ENCODE measurements at regions not wholly inside any gene's neighbourhood (a gene's known extent, or its start where the extent isn't known, plus 50 kb on each side); places are given as distances from the start of the nearest gene placed in this dataset.

DNA sequence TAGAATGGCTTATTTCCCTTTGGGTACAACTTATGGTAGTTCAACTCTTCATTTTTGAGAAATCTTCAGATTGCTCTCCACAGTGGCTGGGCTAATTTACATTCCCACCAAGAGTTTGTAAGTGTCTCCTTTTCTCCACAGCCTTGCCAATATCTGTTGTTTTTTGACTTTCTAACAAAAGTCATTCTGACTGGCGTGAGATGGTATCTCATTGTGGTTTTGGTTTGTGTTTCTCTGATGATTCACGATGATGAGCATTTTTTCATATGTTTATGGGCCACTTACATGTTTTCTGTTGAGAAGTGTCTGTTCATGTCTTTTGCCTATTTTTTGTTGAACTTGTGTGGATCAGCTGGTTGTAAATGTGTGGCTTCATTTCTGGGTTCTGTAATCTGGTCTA is 871.0 kb downstream of the EPHA4 start:
- H3K4me3 ChIP-seq (replicated peaks; ENCODE audit: low read depth, low read length) = no peak overlapping the region
- TF ChIP-seq, protein P1, sequence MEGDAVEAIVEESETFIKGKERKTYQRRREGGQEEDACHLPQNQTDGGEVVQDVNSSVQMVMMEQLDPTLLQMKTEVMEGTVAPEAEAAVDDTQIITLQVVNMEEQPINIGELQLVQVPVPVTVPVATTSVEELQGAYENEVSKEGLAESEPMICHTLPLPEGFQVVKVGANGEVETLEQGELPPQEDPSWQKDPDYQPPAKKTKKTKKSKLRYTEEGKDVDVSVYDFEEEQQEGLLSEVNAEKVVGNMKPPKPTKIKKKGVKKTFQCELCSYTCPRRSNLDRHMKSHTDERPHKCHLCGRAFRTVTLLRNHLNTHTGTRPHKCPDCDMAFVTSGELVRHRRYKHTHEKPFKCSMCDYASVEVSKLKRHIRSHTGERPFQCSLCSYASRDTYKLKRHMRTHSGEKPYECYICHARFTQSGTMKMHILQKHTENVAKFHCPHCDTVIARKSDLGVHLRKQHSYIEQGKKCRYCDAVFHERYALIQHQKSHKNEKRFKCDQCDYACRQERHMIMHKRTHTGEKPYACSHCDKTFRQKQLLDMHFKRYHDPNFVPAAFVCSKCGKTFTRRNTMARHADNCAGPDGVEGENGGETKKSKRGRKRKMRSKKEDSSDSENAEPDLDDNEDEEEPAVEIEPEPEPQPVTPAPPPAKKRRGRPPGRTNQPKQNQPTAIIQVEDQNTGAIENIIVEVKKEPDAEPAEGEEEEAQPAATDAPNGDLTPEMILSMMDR (IDR thresholded peaks at IDR 0.05; ENCODE audit: low read depth, low read length, missing control alignments) = no peak
- no peak for DNase-seq (ENCODE audit: extremely low read depth, low read depth)

DNA sequence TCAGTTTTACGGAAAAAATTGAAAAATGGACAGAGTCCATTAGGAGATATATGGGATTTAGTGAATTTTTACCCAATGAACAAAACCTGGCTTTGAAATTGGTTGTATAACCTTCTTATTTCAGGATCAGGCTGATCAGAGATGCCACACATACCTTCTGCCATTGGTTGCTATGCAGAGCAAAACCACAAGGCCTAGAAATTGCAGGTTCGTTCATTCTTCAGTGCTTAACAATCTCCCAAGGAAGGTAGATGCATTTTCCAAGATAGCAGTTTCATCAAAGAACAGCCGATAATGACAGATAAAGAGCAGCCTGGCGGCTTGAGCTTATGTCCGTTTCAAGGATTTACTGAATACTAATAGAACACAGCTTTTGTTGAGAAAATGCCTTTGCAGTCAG is 868.8 kb downstream of the EPHA4 start:
- DNase-seq (ENCODE audit: extremely low read depth, low read depth) = no peak
- no peak overlapping the region for H3K4me3 ChIP-seq (replicated peaks; ENCODE audit: low read depth, low read length)
- TF ChIP-seq, protein P1 (IDR thresholded peaks at IDR 0.05; ENCODE audit: low read depth, low read length, missing control alignments) = no peak

DNA sequence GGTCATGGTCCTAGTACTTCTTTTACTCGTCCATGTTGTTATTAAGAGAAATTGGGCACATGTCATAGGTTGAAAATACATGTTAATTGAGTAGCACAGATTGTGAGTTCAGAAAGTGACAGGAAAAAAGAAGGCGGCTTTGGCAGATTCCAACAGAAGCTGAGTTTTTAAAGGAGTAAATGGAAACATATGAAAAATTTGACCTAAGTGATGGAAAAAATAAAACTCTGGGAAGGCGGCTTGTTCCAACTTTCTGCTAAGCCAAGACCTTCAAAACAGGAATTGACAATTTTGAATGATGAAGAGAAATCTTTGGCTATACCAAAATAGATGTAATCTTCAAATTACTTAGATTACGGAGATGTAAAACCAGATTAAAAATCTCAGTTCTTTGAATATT is 868.0 kb downstream of the EPHA4 start:
- TF ChIP-seq, protein P1 (IDR thresholded peaks at IDR 0.05; ENCODE audit: low read depth, low read length, missing control alignments) = no peak
- no peak for DNase-seq (ENCODE audit: extremely low read depth, low read depth)
- H3K4me3 ChIP-seq (replicated peaks; ENCODE audit: low read depth, low read length) = no peak overlapping the region

DNA sequence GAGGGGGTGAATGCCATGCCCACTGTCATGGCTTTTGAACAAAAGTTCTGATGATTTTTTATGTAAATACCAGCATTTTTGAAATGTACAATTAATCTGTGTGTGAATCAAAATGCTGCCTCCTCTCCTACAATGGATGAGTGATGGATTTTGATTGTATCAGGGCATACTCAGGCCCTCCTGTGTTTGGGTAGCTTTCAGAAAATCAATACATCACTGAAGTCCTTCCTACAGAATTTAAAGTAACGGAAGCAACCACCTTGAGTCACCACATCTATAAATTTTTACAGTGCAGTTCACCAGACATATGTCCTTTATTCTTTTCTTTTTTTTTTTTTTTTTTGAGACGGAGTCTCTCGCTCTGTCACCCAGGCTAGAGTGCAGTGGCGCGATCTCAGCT is 867.3 kb downstream of the EPHA4 start:
- TF ChIP-seq, protein P1 (IDR thresholded peaks at IDR 0.05; ENCODE audit: low read depth, low read length, missing control alignments) = no peak
- no peak overlapping the region for H3K4me3 ChIP-seq (replicated peaks; ENCODE audit: low read depth, low read length)
- no peak for DNase-seq (ENCODE audit: extremely low read depth, low read depth)

DNA sequence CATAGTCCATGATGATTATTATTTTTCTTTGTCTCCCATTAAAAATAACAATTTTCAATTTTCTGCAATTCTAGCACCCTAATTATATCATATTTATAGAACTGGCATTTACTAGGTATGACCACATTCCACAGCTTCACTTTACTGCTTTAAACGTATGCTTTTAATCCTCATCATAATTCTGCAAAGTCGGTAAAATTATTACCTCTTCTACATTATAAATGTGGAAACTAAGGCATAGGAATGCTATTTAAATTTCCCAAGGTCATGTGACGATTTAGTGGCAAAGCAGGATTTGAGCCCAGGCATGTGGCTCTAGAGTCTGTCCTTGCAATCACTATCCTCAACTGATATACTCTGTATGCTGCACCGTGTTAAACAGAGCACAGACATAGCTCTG is 866.4 kb downstream of the EPHA4 start:
- TF ChIP-seq, protein P1 (IDR thresholded peaks at IDR 0.05; ENCODE audit: low read depth, low read length, missing control alignments) = no peak
- DNase-seq (ENCODE audit: extremely low read depth, low read depth) = no peak
- no peak overlapping the region for H3K4me3 ChIP-seq (replicated peaks; ENCODE audit: low read depth, low read length)

DNA sequence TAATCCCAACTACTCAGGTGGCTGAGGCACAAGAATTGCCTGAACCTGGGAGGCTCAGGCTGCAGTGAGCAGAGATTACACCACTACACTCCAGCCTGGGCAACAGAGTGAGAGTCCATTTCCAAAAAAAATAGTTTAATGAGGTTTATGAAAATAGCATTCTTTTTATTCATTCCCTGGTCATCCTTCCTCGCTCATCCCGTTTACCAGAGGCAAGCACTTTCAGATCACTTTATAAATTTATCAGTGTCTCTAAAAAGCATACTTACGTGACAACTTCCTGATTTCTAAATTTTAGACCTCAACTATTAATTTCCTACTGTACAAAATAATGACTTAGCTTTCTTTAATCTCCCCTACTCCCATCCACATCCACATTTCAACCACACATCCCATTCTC is 864.8 kb downstream of the EPHA4 start:
- DNase-seq (ENCODE audit: extremely low read depth, low read depth) = no peak
- TF ChIP-seq, protein P1 (IDR thresholded peaks at IDR 0.05; ENCODE audit: low read depth, low read length, missing control alignments) = no peak
- H3K4me3 ChIP-seq (replicated peaks; ENCODE audit: low read depth, low read length) = no peak overlapping the region

DNA sequence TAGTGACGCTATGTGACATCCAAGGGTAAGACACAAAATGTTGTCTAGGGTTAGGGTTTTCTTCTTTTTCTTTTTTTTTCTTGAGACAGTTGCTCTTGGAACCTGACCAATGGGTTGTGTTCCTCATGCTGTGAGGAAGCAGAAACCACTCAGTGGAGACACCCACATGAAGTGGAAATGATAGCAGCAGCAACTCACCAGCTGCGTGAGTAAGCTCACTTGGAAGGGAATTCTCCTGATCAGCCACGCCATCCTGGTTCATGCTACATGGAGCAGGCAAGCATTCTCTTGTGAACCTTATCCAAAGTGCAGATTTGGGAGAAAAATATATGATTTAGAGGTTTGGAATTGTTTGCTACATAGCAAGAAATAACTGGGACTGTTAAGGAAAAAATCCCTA is 863.7 kb downstream of the EPHA4 start:
- DNase-seq (ENCODE audit: extremely low read depth, low read depth) = peak; percentile 26
- H3K4me3 ChIP-seq (replicated peaks; ENCODE audit: low read depth, low read length) = no peak overlapping the region
- TF ChIP-seq, protein P1 (IDR thresholded peaks at IDR 0.05; ENCODE audit: low read depth, low read length, missing control alignments) = no peak

Data from HFF-Myc (cell line).